Heart left ventricle (tissue), 13 donors: ENCODE measurements at regions not wholly inside any gene's neighbourhood (a gene's known extent, or its start where the extent isn't known, plus 50 kb on each side); places are given as distances from the start of the nearest gene placed in this dataset.

Experiments
- CTCF ChIP-seq, 12 donors: fragments of 200-600 bp; sonication (generic) in 4 of 12; IDR thresholded peaks; one replicate each; pipeline versions ENCODE4 v1.5.0 to v1.8.0; 2018 to 2022; ENCODE audit warnings: antibody characterized with exemption in 12 of 12, mild to moderate bottlenecking in 5 of 12
- POLR2A ChIP-seq, 2 donors: fragments of 450-650 bp; IDR thresholded peaks; one replicate each; pipeline ENCODE4 v1.6.1; 2017; ENCODE audit warnings: antibody characterized with exemption in 2 of 2, mild to moderate bottlenecking in 2 of 2, moderate library complexity in 2 of 2
- donor health status: ischemic (EF 13 %, LVEDD 7.1; RV severe dilation, severe dysfunction).
- donor health status: DM: no; HTN: yes; CAD: no.
- donor health status: DM: no; HTN: no; CAD: no.
- donor health status: ischemic (EF 25% LVEDD 6.9; RV normal size, moderate dysfunction).
- donor health status: ischemic (EF 25% LVEDD 5.7; RV mildly dilated, moderate dysfunction).
- donor health status: ischemic (EF 35%, LVEDD 5.7; RV mildly dilated, moderate dysfunction).
- donor health status: nonischemic (EF 11% LVEDD 7.7; RV severe dilation, severe dysfunction).
- donor health status: DM: yes; HTN: yes; CAD: no.
- donor health status: PGD.
- donor health status: ischemic (EF 29% LVEDD 5.4; RV normal size, mild dysfunction).
- donor health status: nonischemic (EF 23%, LVEDD 6.1; RV moderate dilation, normal function).

DNA sequence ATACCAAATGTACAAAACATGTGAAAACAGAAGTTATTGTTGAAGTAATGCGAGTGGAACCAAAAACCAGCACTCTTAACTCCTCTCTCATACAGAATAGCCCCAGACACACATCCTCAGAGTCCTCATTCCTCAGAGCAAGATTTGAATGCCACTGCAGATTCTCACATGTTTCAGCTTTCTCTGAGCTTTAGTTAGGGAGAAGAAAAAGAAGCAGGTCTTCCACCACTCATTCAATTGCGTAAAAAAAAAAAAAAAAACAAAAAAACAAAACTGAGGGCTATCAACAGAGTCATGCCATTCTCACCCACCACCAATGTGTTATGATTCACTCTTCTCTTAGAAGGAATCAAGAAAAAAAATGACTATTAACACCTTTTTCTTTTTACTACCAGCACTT, 287.7 kb downstream of the IPMK start:
- TF ChIP-seq CTCF (IDR thresholded peaks at IDR 0.05) = no peak
- TF ChIP-seq POLR2A (IDR thresholded peaks at IDR 0.05) = no peak
